GM12878 (cell line): ENCODE measurements at regions not wholly inside any gene's neighbourhood (a gene's known extent, or its start where the extent isn't known, plus 50 kb on each side); places are given as distances from the start of the nearest gene placed in this dataset.

ENCODE experiments used
- ATAC-seq: fragments of 200-7000 bp; cut with Tn5 transposase; 3 replicates; pipeline ENCODE4 v1.9.1; 2020; ENCODE audit warnings: mild to moderate bottlenecking, moderate library complexity
- BruUV-seq: library from RNA; stranded (reverse); fragments of 400-500 nt; replicated peaks from 2 replicates; lab custom pipeline; 2021; lab: Mats Ljungman, UMichigan
- CTCF ChIA-PET: fragments of 300-600 bp; sonication (Branson Sonifier 250); formaldehyde crosslinking; extraction: SDS; loops from one replicate; lab custom pipeline; 2021; ENCODE audit warnings: inconsistent platforms; lab: Yijun Ruan, JAX
- POLR2A ChIA-PET: fragments of 350-600 bp; formaldehyde crosslinking; extraction: SDS; loops from one replicate; lab custom pipeline; 2021; ENCODE audit warnings: inconsistent platforms; lab: Charles Lee
- RAD21 ChIA-PET: fragments of 300-600 bp; sonication (Branson Sonifier 250); formaldehyde crosslinking; loops from one replicate; lab custom pipeline; 2023; ENCODE audit warnings: antibody characterized with exemption; ENCODE audit not compliant: unreplicated experiment; lab: Charles Lee
- SMC1A ChIA-PET: fragments of 300-600 bp; sonication (Branson Sonifier 250); formaldehyde crosslinking; loops from one replicate; lab custom pipeline; 2023; ENCODE audit not compliant: unreplicated experiment, uncharacterized antibody; lab: Charles Lee
- DNase-seq: peaks from one replicate; pipeline ENCODE4 v3.0.0-alpha.2; 2011; ENCODE audit warnings: low read depth, low spot score
- FAIRE-seq: peaks from 3 replicates; lab custom pipeline; 2011; peaks lifted over from hg19 to GRCh38; lab: Jason Lieb, UNC
- H2AFZ ChIP-seq: 2 replicates; pipeline ENCODE4 v1.6.0; 2011; ENCODE audit warnings: low read depth, low read length, control low read depth; ENCODE audit not compliant: control insufficient read depth
- H3K27ac ChIP-seq: 2 replicates; pipeline ENCODE4 v1.5.1; 2011; ENCODE audit warnings: control low read depth; ENCODE audit not compliant: control insufficient read depth, insufficient read depth
- H3K27me3 ChIP-seq, 2 experiments: replicated peaks in 1 of 2; 2 replicates each; pipeline versions ENCODE4 v1.6.0 to v1.6.1; 2011; ENCODE audit warnings: low read length in 1 of 2; ENCODE audit not compliant: control insufficient read depth in 2 of 2, insufficient read depth in 2 of 2
- H3K36me3 ChIP-seq, 2 experiments: 2 replicates each; pipeline ENCODE4 v1.5.1; 2011; ENCODE audit warnings: low read length in 1 of 2; ENCODE audit not compliant: control insufficient read depth in 2 of 2, insufficient read depth in 2 of 2
- H3K4me1 ChIP-seq: 2 replicates; pipeline ENCODE4 v1.6.1; 2011; ENCODE audit warnings: mild to moderate bottlenecking, low read length, moderate library complexity, mixed read lengths; ENCODE audit not compliant: control insufficient read depth, insufficient read depth
- H3K4me2 ChIP-seq: 2 replicates; pipeline ENCODE4 v1.6.0; 2011; ENCODE audit warnings: control low read depth; ENCODE audit not compliant: control insufficient read depth, insufficient read depth
- H3K4me3 ChIP-seq: fragments of 200-600 bp; sonication (generic); 2 replicates; pipeline ENCODE4 v1.5.1; 2016
- H3K79me2 ChIP-seq: 2 replicates; pipeline ENCODE4 v1.6.0; 2011; ENCODE audit warnings: low read length; ENCODE audit not compliant: control insufficient read depth, insufficient read depth
- H3K9ac ChIP-seq: 2 replicates; pipeline ENCODE4 v1.8.0; 2011; ENCODE audit warnings: low read length, control low read depth, mixed read lengths; ENCODE audit not compliant: control insufficient read depth, insufficient read depth
- H3K9me3 ChIP-seq: replicated peaks from 3 replicates; pipeline ENCODE4 v1.5.1; 2011; ENCODE audit warnings: mild to moderate bottlenecking, low read length; ENCODE audit not compliant: control insufficient read depth, insufficient read depth
- H4K20me1 ChIP-seq: 2 replicates; pipeline ENCODE4 v1.6.0; 2011; ENCODE audit not compliant: control insufficient read depth, insufficient read depth
- CBFB ChIP-seq: IDR thresholded peaks from 2 replicates; pipeline ENCODE4 v1.6.1; 2016; ENCODE audit warnings: antibody characterized with exemption, low read depth
- CBX5 ChIP-seq: sonication (generic); IDR thresholded peaks from 2 replicates; pipeline ENCODE4 v1.6.1; 2016; ENCODE audit warnings: low read depth, moderate library complexity, mild to moderate bottlenecking, inconsistent platforms
- NFYB ChIP-seq: IDR thresholded peaks from 2 replicates; pipeline ENCODE4 v1.6.1; 2011; ENCODE audit warnings: low read depth, mild to moderate bottlenecking, low read length, improper control_type of control experiment, moderate library complexity; ENCODE audit not compliant: insufficient read depth
- SPI1 ChIP-seq: IDR thresholded peaks from 2 replicates; pipeline ENCODE4 v1.6.1; 2011; ENCODE audit warnings: low read depth, mild to moderate bottlenecking, low read length, moderate library complexity, borderline replicate concordance; ENCODE audit not compliant: insufficient read depth
- WGBS: methylation state at CpG from one replicate; pipeline ENCODE4 v1.1.6; 2016; ENCODE audit warnings: low lambda C conversion rate; ENCODE audit not compliant: insufficient replicate concordance, insufficient coverage; ENCODE audit errors: missing lambda C conversion rate; 5-methylcytosine and 5-hydroxymethylcytosine counted together
- in situ Hi-C: fragments of 300-500 bp; cut with MboI; formaldehyde crosslinking; loops from 9 replicates; pipeline ENCODE4 v1.14.3; 2018; ENCODE audit warnings: mixed read lengths
- intact Hi-C: fragments of 100-400 bp; cut with micrococcal nuclease; formaldehyde crosslinking; loops from one replicate; pipeline ENCODE4 v1.14.2; 2022; ENCODE audit not compliant: unreplicated experiment
- TF ChIP-seq, protein P1 (sequence below): IDR thresholded peaks from 2 replicates; pipeline ENCODE4 v1.6.1; 2012; ENCODE audit warnings: improper control_type of control experiment, low read depth, low read length; ENCODE audit not compliant: insufficient replicate concordance

DNA sequence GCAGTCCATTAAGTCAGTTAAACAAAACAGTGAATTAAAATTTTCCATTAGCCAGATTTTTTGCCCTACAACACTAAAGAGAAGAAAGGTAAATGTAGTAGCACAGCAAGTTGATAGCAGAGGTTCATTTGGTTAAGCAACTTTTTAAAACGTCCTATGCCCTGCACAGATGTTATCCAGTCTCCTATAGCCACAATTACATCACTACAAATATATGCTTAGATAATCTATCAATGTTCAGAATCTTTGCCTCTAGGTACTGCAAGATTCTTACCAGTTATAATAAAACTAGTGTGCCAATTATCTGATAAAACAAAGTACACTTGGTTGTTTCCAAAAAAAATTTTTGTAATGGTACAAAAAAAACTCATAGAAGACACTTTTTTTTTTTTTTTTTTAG, 175.5 kb upstream of the MYO3A start:
- H3K4me1 ChIP-seq = no peaks in the 10 kb centered on the region
- H3K27me3 ChIP-seq = no peaks in the 10 kb centered on the region
- SMC1A ChIA-PET = no interaction called here
- H3K27ac ChIP-seq = no peak overlapping the region
- FAIRE-seq (no peak), DNase-seq (no peak), ATAC-seq (no peak)
- H3K9me3 ChIP-seq = no peaks in the 10 kb centered on the region
- POLR2A ChIA-PET = no interaction called here
- CTCF ChIA-PET = interaction anchor here (0.8 to 1.7 kb wide), 4 partner anchors 9 to 117 kb away, joined by 3 to 7 read pairs (median 4); no protein-coding TSS in a partner anchor
- TF ChIP-seq, protein P1, sequence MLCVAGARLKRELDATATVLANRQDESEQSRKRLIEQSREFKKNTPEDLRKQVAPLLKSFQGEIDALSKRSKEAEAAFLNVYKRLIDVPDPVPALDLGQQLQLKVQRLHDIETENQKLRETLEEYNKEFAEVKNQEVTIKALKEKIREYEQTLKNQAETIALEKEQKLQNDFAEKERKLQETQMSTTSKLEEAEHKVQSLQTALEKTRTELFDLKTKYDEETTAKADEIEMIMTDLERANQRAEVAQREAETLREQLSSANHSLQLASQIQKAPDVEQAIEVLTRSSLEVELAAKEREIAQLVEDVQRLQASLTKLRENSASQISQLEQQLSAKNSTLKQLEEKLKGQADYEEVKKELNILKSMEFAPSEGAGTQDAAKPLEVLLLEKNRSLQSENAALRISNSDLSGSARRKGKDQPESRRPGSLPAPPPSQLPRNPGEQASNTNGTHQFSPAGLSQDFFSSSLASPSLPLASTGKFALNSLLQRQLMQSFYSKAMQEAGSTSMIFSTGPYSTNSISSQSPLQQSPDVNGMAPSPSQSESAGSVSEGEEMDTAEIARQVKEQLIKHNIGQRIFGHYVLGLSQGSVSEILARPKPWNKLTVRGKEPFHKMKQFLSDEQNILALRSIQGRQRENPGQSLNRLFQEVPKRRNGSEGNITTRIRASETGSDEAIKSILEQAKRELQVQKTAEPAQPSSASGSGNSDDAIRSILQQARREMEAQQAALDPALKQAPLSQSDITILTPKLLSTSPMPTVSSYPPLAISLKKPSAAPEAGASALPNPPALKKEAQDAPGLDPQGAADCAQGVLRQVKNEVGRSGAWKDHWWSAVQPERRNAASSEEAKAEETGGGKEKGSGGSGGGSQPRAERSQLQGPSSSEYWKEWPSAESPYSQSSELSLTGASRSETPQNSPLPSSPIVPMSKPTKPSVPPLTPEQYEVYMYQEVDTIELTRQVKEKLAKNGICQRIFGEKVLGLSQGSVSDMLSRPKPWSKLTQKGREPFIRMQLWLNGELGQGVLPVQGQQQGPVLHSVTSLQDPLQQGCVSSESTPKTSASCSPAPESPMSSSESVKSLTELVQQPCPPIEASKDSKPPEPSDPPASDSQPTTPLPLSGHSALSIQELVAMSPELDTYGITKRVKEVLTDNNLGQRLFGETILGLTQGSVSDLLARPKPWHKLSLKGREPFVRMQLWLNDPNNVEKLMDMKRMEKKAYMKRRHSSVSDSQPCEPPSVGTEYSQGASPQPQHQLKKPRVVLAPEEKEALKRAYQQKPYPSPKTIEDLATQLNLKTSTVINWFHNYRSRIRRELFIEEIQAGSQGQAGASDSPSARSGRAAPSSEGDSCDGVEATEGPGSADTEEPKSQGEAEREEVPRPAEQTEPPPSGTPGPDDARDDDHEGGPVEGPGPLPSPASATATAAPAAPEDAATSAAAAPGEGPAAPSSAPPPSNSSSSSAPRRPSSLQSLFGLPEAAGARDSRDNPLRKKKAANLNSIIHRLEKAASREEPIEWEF = no peak
- RAD21 ChIA-PET = no interaction called here
- no peak overlapping the region for H3K4me2 ChIP-seq
- BruUV-seq = no TSS peak
- intact Hi-C loops (no loop called here), in situ Hi-C loops (no loop called here)
- H3K9ac ChIP-seq = no peak overlapping the region
- H2AFZ ChIP-seq = no peak overlapping the region
- no peak overlapping the region for H3K4me3 ChIP-seq
- no peaks in the 10 kb centered on the region for H3K36me3 ChIP-seq
- H3K79me2 ChIP-seq = no peaks in the 10 kb centered on the region
- H4K20me1 ChIP-seq = no peaks in the 10 kb centered on the region
- 0% methylated on average over 1 of the region's 1 CpG for WGBS

DNA sequence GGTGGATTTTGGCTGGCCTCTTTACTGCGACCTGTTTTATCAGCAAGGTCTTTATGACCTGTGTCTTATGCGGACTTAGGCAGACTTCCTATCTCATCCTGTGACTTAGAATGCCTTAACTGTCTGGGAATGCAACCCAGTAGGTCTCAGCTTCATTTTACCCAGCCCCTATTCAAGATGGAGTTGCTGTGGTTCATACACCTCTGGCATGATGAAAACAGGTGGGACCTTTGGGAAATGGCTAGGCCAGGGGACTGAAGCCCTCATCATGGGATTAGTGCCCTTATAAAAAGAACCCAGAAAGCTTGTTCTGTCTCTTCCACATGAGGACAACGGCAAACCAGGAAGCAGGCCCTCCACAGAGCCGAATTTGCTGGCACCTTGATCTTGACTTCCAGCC, 172.1 kb upstream of the MYO3A start:
- Histone ChIP-seq H3K9me3 (no peaks in the 10 kb centered on the region), H4K20me1 (no peaks in the 10 kb centered on the region), H3K27me3 (no peaks in the 10 kb centered on the region; a peak in 1 of 4 replicates), H3K9ac (no peak overlapping the region), H3K27ac (no peak overlapping the region), H2AFZ (no peak overlapping the region)
- FAIRE-seq = no peak
- WGBS = 27% methylated on average over 4 of the region's 4 CpGs
- no TSS peak for BruUV-seq
- in situ Hi-C loops = no loop called here
- SMC1A ChIA-PET = no interaction called here
- TF ChIP-seq SPI1 (no peak), NFYB (no peak), CBX5 (no peak), CBFB (no peak)
- TF ChIP-seq, all 136 proteins: peak for 0
- DNase-seq = no peak
- POLR2A ChIA-PET = no interaction called here
- intact Hi-C loops = no loop called here
- no peaks in the 10 kb centered on the region for H3K4me1 ChIP-seq
- no peak overlapping the region for H3K4me2 ChIP-seq
- ATAC-seq = no peak
- H3K4me3 ChIP-seq = no peak overlapping the region
- CTCF ChIA-PET = no interaction called here
- no peaks in the 10 kb centered on the region for H3K79me2 ChIP-seq
- no peaks in the 10 kb centered on the region for H3K36me3 ChIP-seq
- RAD21 ChIA-PET = no interaction called here
